Upper lobe of left lung (tissue), 4 donors: ENCODE measurements at regions not wholly inside any gene's neighbourhood (a gene's known extent, or its start where the extent isn't known, plus 50 kb on each side); places are given as distances from the start of the nearest gene placed in this dataset.

Experiments used
- CTCF ChIP-seq, 6 experiments: fragments of 450-650 bp in 4 of 6; fragments of 200-600 bp in 2 of 6; sonication (generic) in 2 of 6; IDR thresholded peaks; one replicate each; pipeline ENCODE4 v1.5.1; 2016 to 2019; ENCODE audit warnings: antibody characterized with exemption in 6 of 6
- EP300 ChIP-seq, 4 donors: sonication (generic); formaldehyde crosslinking; IDR thresholded peaks; one replicate each; pipeline ENCODE4 v1.5.1; 2017; ENCODE audit warnings: antibody characterized with exemption in 4 of 4, control low read depth in 2 of 4

DNA sequence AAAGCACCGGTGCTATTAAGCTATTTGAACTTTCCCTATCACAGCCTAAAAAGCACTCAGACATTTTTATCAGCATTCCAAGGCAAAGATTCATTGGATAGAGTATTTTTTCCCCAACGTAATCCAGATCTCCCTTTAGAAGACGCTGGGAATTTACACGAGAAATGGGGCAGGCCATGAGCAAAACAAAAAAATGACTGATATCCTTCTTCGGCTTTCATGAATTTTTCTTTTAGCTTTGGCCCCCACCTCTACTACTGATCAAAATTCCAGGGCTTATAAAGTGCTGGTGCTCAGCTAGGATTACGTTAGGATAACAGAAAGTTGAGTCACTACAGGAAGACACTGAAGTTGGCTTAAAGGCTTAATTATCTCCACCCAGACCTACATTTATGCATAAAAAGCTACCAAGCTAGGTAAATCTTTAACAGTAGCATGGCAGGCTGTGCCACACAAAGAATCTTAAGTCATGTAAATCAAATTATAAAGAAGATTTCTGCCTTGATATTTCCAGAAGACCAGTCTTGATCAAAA is 418.5 kb upstream of the BTBD3 start:
- TF ChIP-seq EP300 (IDR thresholded peaks at IDR 0.05) (no peak), CTCF (IDR thresholded peaks at IDR 0.05) (no peak)
